OCI-M1 (cell line): ENCODE measurements at regions not wholly inside any gene's neighbourhood (a gene's known extent, or its start where the extent isn't known, plus 50 kb on each side); places are given as distances from the start of the nearest gene placed in this dataset.
"Not testable (repeated sequence)": the region's sequence is repeated elsewhere in the genome, so short reads cannot be mapped to it uniquely, and the experiment has no call there.

ENCODE experiments used
- DNase-seq: peaks from one replicate; lab custom pipeline; 2025; lab: John Stamatoyannopoulos, UW

DNA sequence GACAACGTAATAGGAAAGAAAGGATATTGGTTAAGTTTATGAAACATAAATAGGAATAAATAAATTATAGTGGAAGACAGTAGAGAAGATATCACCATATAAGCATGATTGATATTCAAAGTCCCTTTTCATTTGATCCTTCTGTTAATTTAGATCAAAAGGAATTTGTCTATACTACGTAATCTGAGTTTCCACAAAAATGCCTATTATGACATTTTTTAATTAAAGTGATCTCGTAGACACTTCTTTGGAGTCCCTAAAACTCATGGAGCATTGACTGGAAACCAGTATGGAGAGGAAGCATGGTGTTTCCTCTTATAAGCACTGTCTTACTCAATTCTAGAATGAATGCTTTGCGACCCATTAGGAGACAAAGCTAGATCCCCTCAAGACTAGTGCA is 411.4 kb upstream of the SPHKAP start:
- no peak for DNase-seq

DNA sequence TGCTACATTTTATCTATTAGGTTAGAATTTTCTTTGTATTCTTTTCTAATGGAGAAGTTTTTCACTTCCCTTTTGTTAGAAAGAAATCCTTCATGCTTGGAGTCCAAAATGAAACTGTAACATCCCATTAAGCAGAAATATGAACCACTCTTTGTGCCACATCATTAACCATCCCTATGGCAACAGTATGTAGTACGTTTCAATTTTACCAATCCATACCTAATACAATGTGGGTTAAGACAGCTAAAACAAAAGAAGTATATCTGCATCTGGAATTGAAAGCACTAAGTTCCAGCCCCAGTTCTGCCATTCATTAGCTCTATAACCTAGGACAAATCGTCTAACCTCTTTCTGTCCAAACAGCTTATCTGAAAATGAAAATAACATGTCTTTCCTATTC is 409.2 kb upstream of the SPHKAP start:
- DNase-seq: no peak

DNA sequence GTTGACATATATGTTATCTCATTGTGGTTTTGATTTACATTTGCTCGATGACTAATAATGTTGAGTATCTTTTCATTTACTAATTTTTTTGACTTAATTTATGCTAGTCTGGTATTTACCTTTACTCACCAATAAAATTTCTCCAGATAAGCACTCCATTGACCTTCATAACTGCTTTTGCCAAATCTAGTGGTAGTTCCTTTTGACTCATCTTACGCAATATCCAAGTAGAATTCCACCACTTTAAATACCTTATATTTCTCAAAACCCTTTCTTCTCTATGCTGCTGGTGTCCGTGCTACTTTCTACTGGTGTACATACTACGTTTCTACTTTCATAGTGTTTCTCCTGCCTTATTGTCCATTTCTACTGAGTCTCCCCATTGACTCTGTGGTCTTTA is 407.6 kb upstream of the SPHKAP start:
- DNase-seq: no peak

DNA sequence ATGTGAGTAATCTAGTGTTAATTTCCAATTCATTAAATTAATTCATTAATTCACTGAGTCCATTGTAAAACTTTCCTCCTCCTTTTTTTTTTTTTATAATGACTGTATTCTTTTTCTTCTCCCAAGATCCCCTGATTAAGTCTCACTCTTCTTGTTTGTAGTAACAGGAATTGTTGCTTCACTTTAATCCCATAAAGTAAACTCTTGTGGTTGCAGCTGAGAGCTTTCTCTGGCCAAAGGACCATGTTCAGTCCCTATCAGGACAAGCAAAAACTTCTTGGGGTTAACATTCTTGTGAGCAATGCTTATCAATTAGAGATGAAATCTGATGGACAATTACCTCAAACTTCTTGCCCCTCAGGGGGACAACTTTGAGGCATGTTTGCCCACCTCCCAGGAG is 400.2 kb upstream of the SPHKAP start:
- DNase-seq: no peak

DNA sequence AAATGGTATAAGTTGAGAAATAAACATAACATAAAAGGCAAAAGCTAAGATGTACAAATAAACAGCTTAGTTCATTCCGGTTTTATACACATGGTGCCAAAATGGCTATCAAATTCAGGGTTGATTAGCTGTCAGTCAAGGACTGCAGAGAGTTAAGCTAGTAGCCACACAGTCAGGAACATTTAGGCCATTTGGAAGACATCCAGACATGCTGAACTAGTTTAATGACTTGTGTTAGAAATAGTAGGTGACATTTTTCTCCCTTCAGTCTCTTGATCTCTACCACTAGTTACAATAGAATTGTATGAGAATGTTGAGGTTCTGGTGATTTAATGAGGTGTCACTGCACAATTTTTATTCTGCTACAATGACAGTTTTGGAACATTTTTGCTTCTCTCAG is 394.4 kb upstream of the SPHKAP start:
- DNase-seq: no peak

DNA sequence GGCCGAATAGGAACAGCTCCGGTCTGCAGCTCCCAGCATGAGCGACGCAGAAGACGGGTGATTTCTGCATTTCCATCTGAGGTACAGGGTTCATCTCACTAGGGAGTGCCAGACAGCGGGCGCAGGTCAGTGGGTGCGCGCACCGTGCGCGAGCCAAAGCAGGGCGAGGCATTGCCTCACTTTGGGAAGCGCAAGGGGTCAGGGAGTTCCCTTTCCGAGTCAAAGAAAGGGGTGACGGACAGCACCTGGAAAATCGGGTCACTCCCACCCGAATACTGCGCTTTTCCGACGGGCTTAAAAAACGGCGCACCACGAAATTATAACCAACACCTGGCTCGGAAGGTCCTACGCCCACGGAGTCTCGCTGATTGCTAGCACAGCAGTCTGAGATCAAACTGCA is 386.8 kb upstream of the SPHKAP start:
- DNase-seq: not testable (repeated sequence)

DNA sequence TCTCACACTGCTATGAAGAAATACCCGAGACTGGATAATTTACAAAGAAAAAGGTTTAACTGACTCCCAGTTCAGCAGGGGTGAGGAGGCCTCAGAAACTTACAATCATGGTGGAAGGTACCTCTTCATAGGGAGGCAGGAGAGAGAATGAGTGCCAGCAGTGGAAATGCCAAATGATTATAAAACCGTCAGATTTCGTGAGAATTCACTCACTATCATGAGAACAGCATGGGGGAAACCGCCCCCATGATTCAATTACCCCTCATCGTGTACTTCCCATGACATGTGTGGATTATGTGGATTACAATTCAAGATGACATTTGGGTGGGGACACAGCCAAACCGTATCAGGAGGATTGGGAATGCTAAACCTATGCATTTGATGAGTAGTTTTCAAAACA is 380.3 kb upstream of the SPHKAP start:
- no peak for DNase-seq

DNA sequence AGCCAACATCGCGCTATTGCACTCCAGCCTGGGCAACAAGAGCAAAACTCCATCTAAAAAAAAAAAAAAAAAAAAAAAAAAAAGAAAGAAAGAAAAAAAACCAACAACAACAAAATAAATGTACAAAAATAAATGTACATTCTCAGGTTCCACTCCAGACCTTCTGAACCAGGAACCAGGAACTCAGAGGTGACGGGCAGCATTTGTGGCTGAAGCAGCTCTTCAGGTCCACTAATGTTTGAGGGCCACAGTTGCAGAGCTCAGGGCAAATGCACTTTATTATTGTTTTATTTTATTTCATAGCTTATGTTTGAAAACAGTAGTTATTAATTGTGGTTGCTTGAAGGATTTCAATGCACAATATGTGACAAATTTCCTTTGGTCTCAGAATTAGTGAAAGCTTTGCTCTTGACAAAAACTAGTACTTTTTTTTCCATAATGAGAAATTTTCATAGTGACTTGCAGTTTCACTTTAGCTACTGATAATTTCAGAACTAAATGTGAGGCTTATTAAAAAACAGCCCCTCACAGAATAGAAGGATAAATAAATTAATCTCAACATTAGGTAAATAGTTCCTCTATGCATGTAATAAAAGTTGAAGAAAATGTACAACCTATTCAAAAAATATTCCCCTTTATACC is 378.4 kb upstream of the SPHKAP start:
- no peak for DNase-seq

DNA sequence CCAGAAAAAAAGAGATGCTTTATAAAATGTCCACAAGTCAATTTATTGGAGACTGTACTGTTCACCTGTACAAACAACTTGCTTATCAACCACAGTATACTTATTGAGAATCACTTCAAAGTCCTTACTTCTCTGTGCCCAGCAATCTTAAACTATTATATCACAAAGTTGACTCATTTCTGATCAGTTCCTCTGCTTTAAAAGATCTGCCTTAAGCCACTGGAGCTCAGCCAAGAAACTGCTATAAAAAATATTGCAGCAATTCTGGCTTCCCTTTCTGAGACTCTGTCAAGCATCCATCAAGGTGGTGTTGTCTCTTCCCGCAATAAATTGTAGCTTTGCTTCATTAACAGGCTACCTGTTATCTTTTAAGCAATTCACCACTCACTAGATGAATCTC is 375.2 kb upstream of the SPHKAP start:
- no peak for DNase-seq

DNA sequence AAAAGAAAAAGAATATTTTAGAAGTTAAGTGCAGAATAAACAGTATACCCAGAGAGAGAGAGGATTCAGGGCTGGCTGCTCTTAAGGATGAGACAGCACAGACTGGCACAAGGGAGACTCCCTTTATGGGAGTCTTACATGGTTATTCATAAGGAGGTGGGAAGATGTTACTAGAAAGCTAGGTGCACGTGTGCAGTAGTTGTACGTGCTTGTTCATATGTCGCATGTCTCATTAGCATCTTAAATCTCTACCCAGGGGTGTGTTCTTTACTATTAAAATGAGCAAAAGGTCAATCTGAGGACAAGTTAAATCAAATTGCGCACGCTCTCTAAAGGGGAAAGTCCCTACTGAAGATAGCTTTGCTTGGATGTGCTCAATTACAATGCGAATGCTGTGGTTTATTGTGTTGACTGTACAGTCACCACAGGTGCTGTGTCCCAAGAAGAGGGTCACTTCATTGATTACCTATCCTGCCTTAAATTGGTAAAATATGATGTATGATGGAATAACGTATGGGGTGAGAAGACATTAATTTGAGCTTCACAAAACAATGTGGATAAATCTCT is 368.0 kb upstream of the SPHKAP start:
- no peak for DNase-seq

DNA sequence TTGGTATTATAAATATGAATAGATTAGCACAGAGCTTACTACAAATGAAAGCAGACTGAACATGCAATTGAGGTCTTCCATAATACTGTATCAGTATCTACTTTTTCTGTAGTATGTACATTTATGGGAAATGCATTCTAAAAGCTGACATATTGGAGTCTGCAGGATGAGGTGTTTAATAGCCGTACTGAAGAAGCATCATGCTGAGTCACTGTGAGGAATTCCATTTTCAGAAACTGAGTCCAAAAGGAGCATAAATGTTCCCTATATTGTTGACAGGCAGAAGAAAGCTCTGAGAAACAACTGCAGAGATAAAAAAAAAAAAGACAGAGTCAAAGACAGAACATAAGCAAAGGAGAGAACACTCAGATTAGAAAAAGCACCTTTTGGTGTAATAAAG is 366.7 kb upstream of the SPHKAP start:
- no peak for DNase-seq

DNA sequence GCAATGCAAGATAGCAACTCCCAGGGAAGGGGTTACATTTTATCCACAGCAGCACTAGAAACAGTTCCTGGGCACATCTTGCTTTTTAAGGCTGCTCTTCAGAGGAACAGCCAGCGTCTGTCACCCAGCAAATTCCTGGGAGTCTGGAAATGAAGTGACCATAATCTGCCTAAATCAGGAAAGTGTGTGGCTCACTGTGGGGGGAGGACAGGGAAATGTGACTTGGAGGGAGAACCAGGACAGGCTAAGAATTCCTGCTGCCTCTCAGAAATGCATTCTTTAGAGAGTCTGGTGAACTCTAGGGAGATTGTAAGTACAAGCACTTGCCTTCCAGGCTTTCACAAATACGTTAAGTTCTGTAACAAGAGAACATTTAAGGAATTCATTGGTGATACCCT is 364.3 kb upstream of the SPHKAP start:
- no peak for DNase-seq

DNA sequence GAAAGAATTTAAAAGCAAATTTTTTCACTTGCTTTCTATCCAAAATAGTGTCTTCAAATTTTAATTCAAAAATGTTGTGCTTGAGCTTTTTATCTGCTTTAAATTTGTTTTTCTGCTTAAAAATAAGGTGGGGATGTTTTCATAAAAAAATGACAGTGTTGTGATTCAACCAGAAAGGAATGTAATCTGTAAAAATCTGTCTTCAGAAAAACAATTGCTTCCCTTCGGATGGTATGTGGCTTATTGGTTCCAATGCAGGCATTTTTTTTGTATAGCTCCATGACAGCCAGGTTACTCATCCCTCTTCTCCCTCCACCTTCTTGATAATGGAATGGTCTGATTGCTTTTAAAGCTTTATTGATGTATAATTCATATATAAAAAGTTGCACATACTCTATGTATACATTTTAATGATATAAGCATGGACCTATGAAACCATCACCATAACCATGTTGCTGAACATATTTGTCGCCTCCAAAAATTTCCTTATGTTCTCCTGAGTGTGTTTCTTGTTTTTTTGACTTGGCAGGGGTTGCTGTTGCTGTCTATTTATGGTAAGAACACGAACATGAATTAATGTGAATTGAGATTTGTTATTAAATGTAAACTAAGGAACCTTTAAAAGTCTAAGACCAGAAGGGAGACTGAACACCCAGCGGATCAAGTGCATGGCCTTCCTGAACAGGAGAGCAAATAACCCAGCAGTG is 363.7 kb upstream of the SPHKAP start:
- no peak for DNase-seq

DNA sequence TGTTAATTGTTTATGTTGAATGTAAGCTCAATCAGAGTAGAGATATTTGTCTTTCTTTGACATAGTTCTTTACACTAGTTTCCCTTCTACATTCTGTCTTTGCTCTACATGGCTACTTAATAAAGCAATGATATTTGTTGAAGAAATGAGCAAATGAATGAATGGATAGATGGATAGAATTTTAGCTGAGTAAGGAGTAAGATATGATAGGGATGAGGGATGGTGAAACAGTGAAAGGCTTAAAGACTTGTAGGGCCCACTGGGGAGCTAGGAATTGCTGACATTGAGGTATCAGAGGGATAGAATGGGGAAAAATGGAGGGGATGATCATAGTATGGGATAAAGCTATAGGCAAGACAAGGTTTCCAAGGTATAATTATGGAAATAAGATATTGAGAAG is 361.6 kb upstream of the SPHKAP start:
- no peak for DNase-seq

DNA sequence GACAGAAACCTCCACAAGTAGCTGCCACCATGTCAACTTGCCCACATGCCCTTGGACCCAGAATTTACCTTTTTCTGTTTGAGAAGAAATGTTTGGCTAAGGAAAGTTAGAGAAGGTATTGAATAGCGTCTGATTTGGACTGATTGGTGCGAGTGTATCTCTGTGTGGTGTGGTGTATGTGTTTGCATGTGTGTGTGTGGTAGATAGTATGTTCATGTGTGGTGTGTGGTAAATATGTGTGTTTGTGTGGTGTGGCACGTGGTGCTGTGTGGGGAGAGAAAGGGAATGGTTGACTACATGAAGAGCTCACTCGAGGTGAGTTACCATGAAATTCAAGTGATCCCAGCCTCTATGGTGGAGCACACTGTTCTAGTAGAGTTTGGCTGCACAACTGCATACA is 360.8 kb upstream of the SPHKAP start:
- no peak for DNase-seq

DNA sequence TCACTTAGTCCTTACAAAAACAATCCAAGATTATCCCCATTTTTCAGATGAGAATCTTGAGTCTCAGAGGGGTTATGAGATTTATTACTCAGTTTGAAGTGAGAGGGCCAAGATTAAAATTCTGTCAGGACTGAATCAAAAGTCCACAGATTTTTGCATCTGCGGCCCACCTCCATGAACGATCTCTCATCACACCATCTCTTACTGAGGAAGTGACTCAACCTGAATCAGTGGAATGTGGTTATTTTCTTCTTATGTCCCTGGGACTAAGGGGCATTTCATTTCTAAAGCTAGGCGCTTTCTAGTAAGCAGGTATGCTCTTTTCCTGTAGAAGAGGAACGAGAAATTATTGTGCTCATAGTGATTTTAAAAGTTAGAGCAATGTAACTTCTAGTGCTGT is 360.3 kb upstream of the SPHKAP start:
- DNase-seq: no peak

DNA sequence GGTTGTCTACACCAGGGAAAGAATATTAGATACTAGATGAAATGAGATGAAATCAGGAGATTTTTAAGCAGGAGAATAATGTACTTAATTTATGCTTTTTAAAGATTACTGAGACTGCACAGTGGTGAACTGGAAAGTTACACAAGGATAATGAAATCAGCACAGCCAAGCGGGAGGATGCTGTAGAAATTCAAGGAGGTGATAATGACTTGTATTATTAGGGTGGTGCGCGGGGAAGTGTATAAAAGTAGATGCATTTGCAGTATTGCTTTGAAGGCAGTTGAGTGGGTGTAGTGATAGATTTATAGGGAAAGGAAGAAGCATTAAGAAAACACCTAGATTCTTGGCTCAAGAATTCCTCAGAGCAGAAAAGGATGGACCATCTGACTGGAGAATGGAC is 359.5 kb upstream of the SPHKAP start:
- no peak for DNase-seq

DNA sequence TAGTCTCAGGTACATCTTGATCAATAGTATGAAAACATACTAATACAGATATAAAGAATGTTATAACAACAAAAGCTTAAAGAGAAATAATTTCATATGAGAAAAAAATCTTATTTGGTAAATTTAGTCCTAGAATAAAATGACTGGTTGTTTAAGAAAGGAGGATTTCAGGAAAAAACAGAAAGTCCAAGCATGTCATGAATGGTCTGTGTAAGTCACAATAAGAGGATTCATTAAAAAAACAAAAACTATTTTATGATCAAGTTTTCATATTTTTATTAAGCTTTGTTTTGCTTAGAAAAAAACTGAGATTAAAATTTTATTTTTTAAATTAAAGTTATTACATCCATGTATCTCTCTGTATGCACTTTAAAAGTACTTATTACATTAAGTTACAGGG is 353.9 kb upstream of the SPHKAP start:
- peak; percentile 13 for DNase-seq

DNA sequence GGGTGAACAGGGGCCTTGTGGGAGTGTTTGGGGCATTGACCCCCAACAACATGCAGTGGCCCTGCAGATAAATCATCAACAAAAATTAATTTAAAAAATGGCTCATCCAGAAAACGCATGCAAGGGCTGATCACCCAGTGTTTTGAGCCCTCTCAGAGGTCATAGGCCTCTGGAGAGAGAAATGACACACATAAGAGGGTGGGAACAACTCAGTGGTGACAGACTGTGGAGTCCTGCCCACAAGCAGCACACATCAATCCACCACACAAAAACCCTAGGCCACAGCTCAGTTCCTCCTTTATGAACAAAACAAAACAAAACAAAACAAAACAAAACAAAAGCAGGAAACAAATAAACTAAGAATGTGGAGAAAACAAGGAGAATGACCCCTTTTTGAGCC is 351.7 kb upstream of the SPHKAP start:
- DNase-seq: no peak

DNA sequence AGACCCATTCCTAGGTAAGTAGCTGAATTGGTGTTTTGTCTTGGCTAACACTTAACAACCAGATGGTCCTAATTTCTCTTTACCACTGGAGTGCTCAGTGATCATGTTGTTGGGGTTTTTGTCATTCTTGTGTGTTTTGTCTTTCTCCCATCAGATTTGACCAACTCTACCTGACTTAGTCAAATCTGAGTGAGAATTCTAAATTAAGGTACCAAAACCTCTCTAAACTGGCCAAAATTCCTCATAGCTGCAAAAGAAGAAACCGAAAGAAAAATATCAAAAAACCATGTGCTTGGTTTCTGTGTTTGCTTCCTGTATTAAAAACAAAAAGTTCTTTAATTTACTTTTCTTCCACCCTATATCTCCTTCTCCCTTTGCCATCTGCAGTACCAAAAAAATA is 350.7 kb upstream of the SPHKAP start:
- no peak for DNase-seq

DNA sequence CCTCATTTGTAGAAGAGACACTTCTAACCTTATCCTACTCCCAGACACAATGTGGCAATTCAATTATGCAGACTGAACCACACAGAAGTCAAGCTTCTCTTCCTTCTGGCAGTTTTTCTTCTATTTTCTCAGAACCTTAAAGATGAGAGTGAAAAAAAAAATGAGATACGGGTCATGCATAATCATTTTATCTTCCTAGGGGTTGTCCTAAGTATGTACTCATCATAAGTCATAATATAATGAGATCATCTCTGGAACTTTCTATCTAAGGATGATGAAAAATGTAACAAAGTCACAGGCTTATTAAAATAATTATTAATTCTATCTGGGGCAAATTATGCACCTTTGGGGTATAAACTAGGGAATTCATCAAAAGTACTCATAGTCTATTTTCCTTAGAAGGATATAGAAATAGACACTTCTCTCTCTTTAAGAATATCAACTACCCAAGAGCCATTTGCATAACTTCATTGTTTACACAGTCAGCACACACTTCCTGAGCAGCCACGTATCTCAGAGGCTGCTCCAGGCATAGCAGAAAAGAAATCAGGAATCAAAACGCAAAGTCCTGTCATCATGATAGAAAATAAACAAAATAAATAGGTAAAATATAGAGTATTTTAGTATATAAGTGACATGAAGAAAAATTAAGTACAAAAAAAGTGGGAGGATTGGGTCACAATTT is 345.9 kb upstream of the SPHKAP start:
- no peak for DNase-seq

DNA sequence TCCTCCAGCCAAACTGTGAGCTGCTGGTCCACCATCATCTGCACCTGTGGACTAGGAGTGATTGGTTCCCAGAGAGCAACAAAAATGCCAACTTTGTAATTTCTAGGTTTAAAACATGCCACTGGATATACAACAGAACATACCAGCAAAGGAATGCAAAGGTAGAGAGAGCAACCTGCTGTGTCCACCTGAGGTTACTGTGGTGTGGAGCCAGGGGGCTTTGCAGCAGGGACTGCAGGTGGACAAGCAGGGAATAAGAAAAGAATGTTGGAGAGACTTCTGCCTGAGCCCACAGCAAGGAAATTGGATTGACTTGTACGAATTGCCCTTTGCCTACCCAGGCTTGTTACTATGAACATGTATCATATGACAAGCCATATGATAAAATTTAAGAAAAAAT is 345.2 kb upstream of the SPHKAP start:
- DNase-seq: no peak

DNA sequence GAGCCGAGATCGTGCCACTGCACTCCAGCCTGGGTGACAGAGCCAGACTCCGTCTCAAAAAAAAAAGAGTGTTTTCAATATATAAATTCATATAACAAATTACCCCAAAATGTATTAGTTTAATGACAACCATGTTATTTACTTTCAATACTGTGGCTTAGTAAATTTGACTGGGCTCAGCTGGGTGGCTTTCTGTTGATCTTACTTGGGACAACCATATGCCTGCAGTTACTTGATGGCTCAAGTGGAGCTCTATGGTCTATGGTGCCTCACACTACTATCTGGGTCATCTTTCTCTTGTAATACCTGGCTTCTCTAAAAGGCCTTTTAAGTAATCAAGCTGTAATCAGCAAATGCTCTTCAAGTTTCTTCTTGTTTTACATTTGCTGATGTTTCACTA is 341.5 kb upstream of the SPHKAP start:
- DNase-seq: no peak
